Uterus (tissue), 2 donors: ENCODE measurements at regions not wholly inside any gene's neighbourhood (a gene's known extent, or its start where the extent isn't known, plus 50 kb on each side); places are given as distances from the start of the nearest gene placed in this dataset.

Experiments
- CTCF ChIP-seq, 4 experiments: fragments of 200-600 bp in 2 of 4; fragments of 450-650 bp in 2 of 4; sonication (generic) in 2 of 4; IDR thresholded peaks; one replicate each; pipeline ENCODE4 v1.5.1; 2016 to 2019; ENCODE audit warnings: antibody characterized with exemption in 4 of 4, mild to moderate bottlenecking in 2 of 4, moderate library complexity in 1 of 4
- POLR2A ChIP-seq, 2 donors: fragments of 450-650 bp; IDR thresholded peaks; one replicate each; pipeline ENCODE4 v1.6.1; 2016; ENCODE audit warnings: antibody characterized with exemption in 2 of 2, mild to moderate bottlenecking in 1 of 2, moderate library complexity in 1 of 2

- TF ChIP-seq CTCF (IDR thresholded peaks at IDR 0.05): no peak
- no peak for TF ChIP-seq POLR2A (IDR thresholded peaks at IDR 0.05)
Measured at GRCh38 chr12:124390442-124391097, 95.7 kb downstream of the RFLNA start.
